ENCODE measurements at regions not wholly inside any gene's neighbourhood (a gene's known extent, or its start where the extent isn't known, plus 50 kb on each side); places are given as distances from the start of the nearest gene placed in this dataset.

- 74 to 88% methylated on average over 27 of the region's 27 CpGs for WGBS, 2 donors
- no peak for DNase-seq
- no peak for ATAC-seq (ENCODE audit: insufficient read depth, low FRiP score)
- TF ChIP-seq CTCF (IDR thresholded peaks at IDR 0.05; ENCODE audit: control extremely low read depth, extremely low read depth) = no peak
- no peaks in the 10 kb centered on the region for H3K4me1 ChIP-seq (ENCODE audit: control insufficient read depth in 5 of 5, insufficient read depth in 5 of 5, low read length in 5 of 5)
- H3K36me3 ChIP-seq (ENCODE audit: control insufficient read depth in 4 of 4, insufficient read depth in 4 of 4, low read length in 4 of 4) = no peaks in the 10 kb centered on the region
- H3K27me3 ChIP-seq (ENCODE audit: control insufficient read depth in 3 of 3, insufficient read depth in 3 of 3, low read length in 2 of 3) = peaks cover 13 to 52% (median 44%) of the 10 kb centered on the region in 3 donors
- no peak overlapping the region for H3K4me3 ChIP-seq
- no peak overlapping the region for H3K9ac ChIP-seq (ENCODE audit: insufficient read depth in 1 of 2, low read length in 2 of 2)
- no peak overlapping the region for H3K27ac ChIP-seq (ENCODE audit: low read depth in 1 of 2, low read length in 1 of 2)
- H3K9me3 ChIP-seq (ENCODE audit: control insufficient read depth in 4 of 4, insufficient read depth in 3 of 4, low read length in 3 of 4) = no peaks in the 10 kb centered on the region
These were observed 90.0 kb downstream of the TEX29 start for GRCh38 chr13:111410232-111411021.

GRCh38 chr13:111411151-111411858, 90.9 kb downstream of the TEX29 start:
- DNase-seq (no peak), ATAC-seq (ENCODE audit: insufficient read depth, low FRiP score) (no peak)
- Histone ChIP-seq H3K9me3 (ENCODE audit: control insufficient read depth in 4 of 4, insufficient read depth in 3 of 4, low read length in 3 of 4) (no peaks in the 10 kb centered on the region), H3K4me3 (no peak overlapping the region), H3K4me1 (ENCODE audit: control insufficient read depth in 5 of 5, insufficient read depth in 5 of 5, low read length in 5 of 5) (no peaks in the 10 kb centered on the region), H3K27me3 (ENCODE audit: control insufficient read depth in 3 of 3, insufficient read depth in 3 of 3, low read length in 2 of 3) (peaks cover 13 to 52% (median 44%) of the 10 kb centered on the region in 3 donors), H3K27ac (ENCODE audit: low read depth in 1 of 2, low read length in 1 of 2) (no peak overlapping the region), H3K36me3 (ENCODE audit: control insufficient read depth in 4 of 4, insufficient read depth in 4 of 4, low read length in 4 of 4) (no peaks in the 10 kb centered on the region), H3K9ac (ENCODE audit: insufficient read depth in 1 of 2, low read length in 2 of 2) (no peak overlapping the region)
- no peak for TF ChIP-seq CTCF (IDR thresholded peaks at IDR 0.05; ENCODE audit: control extremely low read depth, extremely low read depth)
- WGBS, 2 donors = 31 to 55% methylated on average over 48 of the region's 48 CpGs

GRCh38 chr13:111411919-111412650, 91.6 kb downstream of the TEX29 start:
- H3K36me3 ChIP-seq (ENCODE audit: control insufficient read depth in 4 of 4, insufficient read depth in 4 of 4, low read length in 4 of 4) = no peaks in the 10 kb centered on the region
- peak in 1 of 3 donors; percentile 39 for DNase-seq
- no peak overlapping the region for H3K4me3 ChIP-seq
- TF ChIP-seq CTCF (IDR thresholded peaks at IDR 0.05; ENCODE audit: control extremely low read depth, extremely low read depth) = no peak
- no peaks in the 10 kb centered on the region for H3K9me3 ChIP-seq (ENCODE audit: control insufficient read depth in 4 of 4, insufficient read depth in 3 of 4, low read length in 3 of 4)
- no peak for ATAC-seq (ENCODE audit: insufficient read depth, low FRiP score)
- H3K9ac ChIP-seq (ENCODE audit: insufficient read depth in 1 of 2, low read length in 2 of 2) = no peak overlapping the region
- 67 to 75% methylated on average over 15 of the region's 15 CpGs for WGBS, 2 donors
- H3K27me3 ChIP-seq (ENCODE audit: control insufficient read depth in 3 of 3, insufficient read depth in 3 of 3, low read length in 2 of 3) = peaks cover 13 to 52% (median 44%) of the 10 kb centered on the region in 3 donors
- H3K27ac ChIP-seq (ENCODE audit: low read depth in 1 of 2, low read length in 1 of 2) = no peak overlapping the region
- H3K4me1 ChIP-seq (ENCODE audit: control insufficient read depth in 5 of 5, insufficient read depth in 5 of 5, low read length in 5 of 5) = no peaks in the 10 kb centered on the region
